Upper lobe of left lung (tissue), 4 donors: ENCODE measurements at regions not wholly inside any gene's neighbourhood (a gene's known extent, or its start where the extent isn't known, plus 50 kb on each side); places are given as distances from the start of the nearest gene placed in this dataset.

ENCODE experiments used
- EP300 ChIP-seq, 4 donors: sonication (generic); formaldehyde crosslinking; IDR thresholded peaks; one replicate each; pipeline ENCODE4 v1.5.1; 2017; ENCODE audit warnings: antibody characterized with exemption in 4 of 4, control low read depth in 2 of 4
- POLR2A ChIP-seq, 4 donors: fragments of 450-650 bp; IDR thresholded peaks; one replicate each; pipeline ENCODE4 v1.5.1; 2016 to 2017; ENCODE audit warnings: antibody characterized with exemption in 4 of 4, mild to moderate bottlenecking in 2 of 4
- TF ChIP-seq, protein P1 (sequence below), 6 experiments: fragments of 450-650 bp in 4 of 6; fragments of 200-600 bp in 2 of 6; sonication (generic) in 2 of 6; IDR thresholded peaks; one replicate each; pipeline ENCODE4 v1.5.1; 2016 to 2019; ENCODE audit warnings: antibody characterized with exemption in 6 of 6

DNA sequence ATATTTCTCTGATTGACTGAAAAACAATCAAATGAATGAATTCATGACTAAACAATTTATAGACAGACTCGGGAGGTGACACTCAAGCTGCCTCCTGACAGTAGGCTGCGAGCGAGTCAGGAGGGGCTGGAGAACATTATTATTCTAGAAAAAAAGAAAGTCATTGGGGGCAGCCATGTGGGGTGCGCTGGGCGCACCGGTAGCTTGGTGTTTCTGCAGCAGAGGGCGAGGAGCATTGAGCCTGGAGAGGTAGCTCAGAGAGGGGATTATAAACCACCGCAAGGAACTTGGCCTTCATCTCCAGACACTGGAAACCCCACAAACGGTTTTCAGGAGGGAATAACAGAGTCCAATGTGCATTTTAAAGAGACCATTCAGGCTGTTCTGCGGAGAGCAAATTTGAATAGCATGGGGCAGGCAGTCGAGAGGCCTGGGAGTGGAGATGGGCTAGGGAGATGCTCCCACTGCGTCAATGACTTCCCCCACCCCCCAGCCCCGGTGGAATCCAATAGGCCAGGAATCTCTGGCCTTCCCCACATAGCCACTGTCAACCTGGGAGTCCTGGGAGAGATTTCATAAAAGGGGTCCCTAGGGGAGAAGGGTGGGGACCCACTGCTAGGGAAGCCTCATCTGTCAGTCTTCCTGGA is 168.3 kb downstream of the BCOR start:
- TF ChIP-seq, protein P1, sequence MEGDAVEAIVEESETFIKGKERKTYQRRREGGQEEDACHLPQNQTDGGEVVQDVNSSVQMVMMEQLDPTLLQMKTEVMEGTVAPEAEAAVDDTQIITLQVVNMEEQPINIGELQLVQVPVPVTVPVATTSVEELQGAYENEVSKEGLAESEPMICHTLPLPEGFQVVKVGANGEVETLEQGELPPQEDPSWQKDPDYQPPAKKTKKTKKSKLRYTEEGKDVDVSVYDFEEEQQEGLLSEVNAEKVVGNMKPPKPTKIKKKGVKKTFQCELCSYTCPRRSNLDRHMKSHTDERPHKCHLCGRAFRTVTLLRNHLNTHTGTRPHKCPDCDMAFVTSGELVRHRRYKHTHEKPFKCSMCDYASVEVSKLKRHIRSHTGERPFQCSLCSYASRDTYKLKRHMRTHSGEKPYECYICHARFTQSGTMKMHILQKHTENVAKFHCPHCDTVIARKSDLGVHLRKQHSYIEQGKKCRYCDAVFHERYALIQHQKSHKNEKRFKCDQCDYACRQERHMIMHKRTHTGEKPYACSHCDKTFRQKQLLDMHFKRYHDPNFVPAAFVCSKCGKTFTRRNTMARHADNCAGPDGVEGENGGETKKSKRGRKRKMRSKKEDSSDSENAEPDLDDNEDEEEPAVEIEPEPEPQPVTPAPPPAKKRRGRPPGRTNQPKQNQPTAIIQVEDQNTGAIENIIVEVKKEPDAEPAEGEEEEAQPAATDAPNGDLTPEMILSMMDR (IDR thresholded peaks at IDR 0.05) = no peak
- TF ChIP-seq EP300 (IDR thresholded peaks at IDR 0.05) = no peak
- TF ChIP-seq POLR2A (IDR thresholded peaks at IDR 0.05) = no peak
